A673 (cell line): ENCODE measurements at regions not wholly inside any gene's neighbourhood (a gene's known extent, or its start where the extent isn't known, plus 50 kb on each side); places are given as distances from the start of the nearest gene placed in this dataset.

Experiments
- BruUV-seq: library from RNA; stranded (reverse); fragments of 400-500 nt; replicated peaks from 2 replicates; lab custom pipeline; 2021; lab: Mats Ljungman, UMichigan
- CTCF ChIA-PET: fragments of 300-600 bp; sonication (Branson Sonifier 250); formaldehyde crosslinking; loops from one replicate; lab custom pipeline; 2022; ENCODE audit warnings: antibody characterized with exemption; lab: Charles Lee
- POLR2A ChIA-PET: fragments of 300-600 bp; sonication (Branson Sonifier 250); formaldehyde crosslinking; loops from one replicate; lab custom pipeline; 2022; ENCODE audit warnings: antibody characterized with exemption; ENCODE audit not compliant: low non-redundant PET; lab: Charles Lee
- DNase-seq: peaks from one replicate; pipeline ENCODE4 v3.0.0-alpha.2; 2015; ENCODE audit warnings: low spot score
- H3K27ac ChIP-seq: fragments of 200-600 bp; sonication (generic); 2 replicates; pipeline ENCODE4 v1.5.1; 2016; ENCODE audit warnings: mixed run types, low read depth, mild to moderate bottlenecking, mixed read lengths, antibody characterized with exemption, low read length; ENCODE audit not compliant: poor library complexity, severe bottlenecking
- H3K27me3 ChIP-seq: fragments of 200-600 bp; sonication (generic); replicated peaks from 2 replicates; pipeline ENCODE4 v1.6.1; 2017; ENCODE audit warnings: mixed run types, low read depth, mild to moderate bottlenecking, mixed read lengths, antibody characterized with exemption, low read length; ENCODE audit not compliant: insufficient read depth, poor library complexity
- H3K36me3 ChIP-seq: fragments of 200-600 bp; sonication (generic); 2 replicates; pipeline ENCODE4 v1.6.1; 2016; ENCODE audit warnings: mixed run types, mild to moderate bottlenecking, mixed read lengths, antibody characterized with exemption, low read length; ENCODE audit not compliant: insufficient read depth, poor library complexity, severe bottlenecking
- H3K4me1 ChIP-seq: fragments of 200-600 bp; sonication (generic); 2 replicates; pipeline ENCODE4 v1.6.1; 2017; ENCODE audit warnings: mixed run types, mild to moderate bottlenecking, mixed read lengths, antibody characterized with exemption, low read length; ENCODE audit not compliant: insufficient read depth, poor library complexity, severe bottlenecking
- H3K4me3 ChIP-seq: fragments of 200-600 bp; sonication (generic); 2 replicates; pipeline ENCODE4 v1.5.1; 2016; ENCODE audit warnings: low read depth, mixed run types, mild to moderate bottlenecking, mixed read lengths, low read length; ENCODE audit not compliant: poor library complexity, severe bottlenecking
- H3K9me3 ChIP-seq: fragments of 200-600 bp; sonication (generic); 2 replicates; pipeline ENCODE4 v1.6.1; 2016; ENCODE audit warnings: mixed run types, low read depth, mild to moderate bottlenecking, mixed read lengths, antibody characterized with exemption, low read length; ENCODE audit not compliant: poor library complexity, severe bottlenecking
- EZH2 ChIP-seq: fragments of 200-600 bp; sonication (generic); IDR thresholded peaks from 2 replicates; pipeline ENCODE4 v1.6.1; 2017; ENCODE audit warnings: borderline replicate concordance, low read depth, mild to moderate bottlenecking, mixed read lengths, antibody characterized with exemption, low read length; ENCODE audit not compliant: poor library complexity, severe bottlenecking
- intact Hi-C: fragments of 100-400 bp; cut with micrococcal nuclease; formaldehyde crosslinking; loops from one replicate; pipeline ENCODE4 v1.10.0; 2022; ENCODE audit not compliant: unreplicated experiment
- TF ChIP-seq, protein P1 (sequence below): fragments of 300-800, 200-600 bp; sonication (generic); conservative IDR thresholded peaks from 2 replicates; pipeline ENCODE4 v1.5.1; 2017; ENCODE audit warnings: low read depth, mild to moderate bottlenecking, antibody characterized with exemption, low read length, moderate library complexity, mixed read lengths

DNA sequence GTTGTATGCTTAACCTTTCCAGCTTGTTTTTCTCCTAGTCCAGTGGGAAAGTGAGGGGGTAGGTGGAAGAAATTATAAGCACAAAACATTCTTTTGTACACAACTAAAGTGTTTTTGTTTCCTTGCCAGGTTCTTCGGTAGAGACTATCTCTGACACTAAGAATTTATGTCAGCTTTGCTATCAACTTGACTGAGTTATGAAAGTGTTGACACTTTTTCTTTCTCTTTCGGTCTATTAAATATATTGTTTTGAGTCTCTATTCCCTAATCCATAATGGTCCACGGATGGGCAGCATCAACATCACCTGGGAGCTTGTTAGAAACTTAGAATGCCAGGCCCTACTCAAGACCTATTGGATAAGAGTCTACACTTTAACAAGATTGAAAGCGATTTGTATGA, 195.0 kb upstream of the ATP10B start:
- ChIA-PET POLR2A (no interaction called here), CTCF (no interaction called here)
- intact Hi-C loops: no loop called here
- H3K36me3 ChIP-seq: no peaks in the 10 kb centered on the region
- no peak overlapping the region for H3K27ac ChIP-seq
- TF ChIP-seq, protein P1, sequence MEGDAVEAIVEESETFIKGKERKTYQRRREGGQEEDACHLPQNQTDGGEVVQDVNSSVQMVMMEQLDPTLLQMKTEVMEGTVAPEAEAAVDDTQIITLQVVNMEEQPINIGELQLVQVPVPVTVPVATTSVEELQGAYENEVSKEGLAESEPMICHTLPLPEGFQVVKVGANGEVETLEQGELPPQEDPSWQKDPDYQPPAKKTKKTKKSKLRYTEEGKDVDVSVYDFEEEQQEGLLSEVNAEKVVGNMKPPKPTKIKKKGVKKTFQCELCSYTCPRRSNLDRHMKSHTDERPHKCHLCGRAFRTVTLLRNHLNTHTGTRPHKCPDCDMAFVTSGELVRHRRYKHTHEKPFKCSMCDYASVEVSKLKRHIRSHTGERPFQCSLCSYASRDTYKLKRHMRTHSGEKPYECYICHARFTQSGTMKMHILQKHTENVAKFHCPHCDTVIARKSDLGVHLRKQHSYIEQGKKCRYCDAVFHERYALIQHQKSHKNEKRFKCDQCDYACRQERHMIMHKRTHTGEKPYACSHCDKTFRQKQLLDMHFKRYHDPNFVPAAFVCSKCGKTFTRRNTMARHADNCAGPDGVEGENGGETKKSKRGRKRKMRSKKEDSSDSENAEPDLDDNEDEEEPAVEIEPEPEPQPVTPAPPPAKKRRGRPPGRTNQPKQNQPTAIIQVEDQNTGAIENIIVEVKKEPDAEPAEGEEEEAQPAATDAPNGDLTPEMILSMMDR: no peak
- no peak for TF ChIP-seq EZH2
- H3K4me1 ChIP-seq: no peaks in the 10 kb centered on the region
- H3K9me3 ChIP-seq: no peaks in the 10 kb centered on the region
- H3K4me3 ChIP-seq: no peak overlapping the region
- no peaks in the 10 kb centered on the region for H3K27me3 ChIP-seq
- no peak for DNase-seq
- no TSS peak for BruUV-seq

DNA sequence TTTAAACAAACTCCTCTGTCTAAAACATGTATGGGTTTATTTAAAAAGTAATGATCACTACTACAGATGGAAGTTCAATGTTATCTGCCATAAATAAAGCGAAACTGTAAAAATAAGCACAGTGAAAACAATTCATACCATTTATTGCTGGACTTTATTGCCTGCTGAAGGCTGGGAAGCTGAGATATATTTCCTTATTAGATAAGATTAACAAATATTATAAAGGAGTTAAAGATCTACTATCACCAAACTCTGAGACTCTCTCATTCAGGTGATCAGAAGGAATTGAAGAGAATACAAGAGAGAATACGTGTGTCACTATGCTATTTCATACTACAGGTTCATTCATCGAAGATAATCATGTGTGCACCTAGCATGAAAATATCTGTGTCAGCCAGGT, 190.9 kb upstream of the ATP10B start:
- intact Hi-C loops: no loop called here
- BruUV-seq: no TSS peak
- H3K4me3 ChIP-seq: no peak overlapping the region
- CTCF ChIA-PET: no interaction called here
- no peaks in the 10 kb centered on the region for H3K4me1 ChIP-seq
- no peaks in the 10 kb centered on the region for H3K36me3 ChIP-seq
- H3K27ac ChIP-seq: no peak overlapping the region
- H3K27me3 ChIP-seq: no peaks in the 10 kb centered on the region
- POLR2A ChIA-PET: no interaction called here
- DNase-seq: no peak
- no peaks in the 10 kb centered on the region for H3K9me3 ChIP-seq
- TF ChIP-seq EZH2: no peak
- TF ChIP-seq, protein P1: no peak

DNA sequence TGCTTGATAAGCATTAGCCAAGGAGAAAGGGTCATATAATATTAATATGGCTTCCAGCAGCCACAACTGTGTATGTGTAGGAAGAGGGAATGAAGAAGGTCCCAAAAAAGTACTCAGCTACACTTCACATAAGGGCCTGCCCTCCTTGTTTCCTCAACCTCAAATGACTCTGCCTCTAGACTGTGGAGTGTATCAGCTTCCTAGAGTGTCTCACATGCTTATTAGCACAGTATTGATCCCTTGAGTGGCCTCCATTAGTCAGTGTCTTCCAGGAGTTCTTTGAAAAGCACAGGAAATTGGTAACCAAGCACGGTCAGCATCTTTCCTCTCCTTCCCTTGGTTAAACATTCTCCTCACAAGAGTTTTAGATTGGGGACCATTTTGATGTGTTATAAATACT, 190.4 kb upstream of the ATP10B start:
- Histone ChIP-seq H3K9me3 (no peaks in the 10 kb centered on the region), H3K27me3 (no peaks in the 10 kb centered on the region), H3K27ac (no peak overlapping the region), H3K36me3 (no peaks in the 10 kb centered on the region), H3K4me3 (no peak overlapping the region), H3K4me1 (no peaks in the 10 kb centered on the region)
- TF ChIP-seq, protein P1: no peak
- TF ChIP-seq EZH2: no peak
- DNase-seq: no peak
- ChIA-PET CTCF (no interaction called here), POLR2A (no interaction called here)
- BruUV-seq: no TSS peak
- intact Hi-C loops: no loop called here
